Endothelial cell of umbilical vein (primary cell): ENCODE measurements at regions not wholly inside any gene's neighbourhood (a gene's known extent, or its start where the extent isn't known, plus 50 kb on each side); places are given as distances from the start of the nearest gene placed in this dataset.

Source experiments
- BruUV-seq: library from RNA; stranded (reverse); fragments of 400-500 nt; replicated peaks from 2 replicates; lab custom pipeline; 2021; lab: Mats Ljungman, UMichigan
- CTCF ChIA-PET: fragments of 300-600, 350-600 bp; sonication (Branson Sonifier 250); formaldehyde crosslinking; loops from one replicate; lab custom pipeline; 2021; ENCODE audit warnings: antibody characterized with exemption, inconsistent platforms; lab: Charles Lee
- POLR2A ChIA-PET: fragments of 300-600, 350-600 bp; sonication (Branson Sonifier 250); formaldehyde crosslinking; loops from one replicate; lab custom pipeline; 2021; ENCODE audit warnings: antibody characterized with exemption, inconsistent platforms; lab: Charles Lee
- DNase-seq: peaks from one replicate; pipeline ENCODE4 v3.0.0-alpha.2; 2011; ENCODE audit warnings: low read depth, low spot score
- FAIRE-seq: peaks from 2 replicates; lab custom pipeline; 2011; peaks lifted over from hg19 to GRCh38; lab: Jason Lieb, UNC
- H2AFZ ChIP-seq: 2 replicates; pipeline ENCODE4 v1.6.0; 2012; ENCODE audit warnings: low read depth, low read length, control low read depth, inconsistent platforms
- H3K27ac ChIP-seq: 2 replicates; pipeline ENCODE4 v1.5.1; 2011; ENCODE audit warnings: low read depth, mild to moderate bottlenecking, control low read depth, low read length, moderate library complexity; ENCODE audit not compliant: insufficient read depth
- H3K27me3 ChIP-seq, 2 experiments: 2 replicates each; pipeline versions ENCODE4 v1.6.0 to v1.6.1; 2011; ENCODE audit warnings: low read length in 2 of 2, mixed read lengths in 1 of 2; ENCODE audit not compliant: control insufficient read depth in 2 of 2, insufficient read depth in 2 of 2
- H3K36me3 ChIP-seq, 2 experiments: 2 replicates in 1 of 2; 3 replicates in 1 of 2; pipeline ENCODE4 v1.5.1; 2011; ENCODE audit warnings: low read length in 2 of 2, mild to moderate bottlenecking in 1 of 2, moderate library complexity in 1 of 2; ENCODE audit not compliant: control insufficient read depth in 2 of 2, insufficient read depth in 2 of 2; ENCODE audit errors: extremely low read depth in 1 of 2
- H3K4me1 ChIP-seq: 3 replicates; pipeline ENCODE4 v1.5.1; 2011; ENCODE audit warnings: mild to moderate bottlenecking, low read length; ENCODE audit not compliant: control insufficient read depth, insufficient read depth; ENCODE audit errors: extremely low read depth
- H3K4me2 ChIP-seq: 2 replicates; pipeline ENCODE4 v1.6.1; 2011; ENCODE audit warnings: low read length, control low read depth, mixed read lengths; ENCODE audit not compliant: insufficient read depth
- H3K4me3 ChIP-seq, 3 experiments: fragments of 200-600 bp in 1 of 3; sonication (generic), shearing (Covaris generic) in 1 of 3; replicated peaks in 1 of 3; 2 replicates each; pipeline ENCODE4 v1.5.1; 2011 to 2016; ENCODE audit warnings: control low read depth in 3 of 3, low read length in 3 of 3, mild to moderate bottlenecking in 2 of 3, inconsistent platforms in 1 of 3, low read depth in 1 of 3, moderate library complexity in 1 of 3; ENCODE audit not compliant: insufficient read depth in 1 of 3
- H3K79me2 ChIP-seq: 2 replicates; pipeline ENCODE4 v1.6.0; 2012; ENCODE audit warnings: low read length, inconsistent platforms; ENCODE audit not compliant: control insufficient read depth, insufficient read depth
- H3K9ac ChIP-seq: replicated peaks from 2 replicates; pipeline ENCODE3; 2011; ENCODE audit warnings: low read length, control low read depth; ENCODE audit not compliant: insufficient read depth; ENCODE audit errors: extremely low read depth
- H3K9me1 ChIP-seq: replicated peaks from 3 replicates; pipeline ENCODE4 v1.6.0; 2011; ENCODE audit warnings: mild to moderate bottlenecking, low read length; ENCODE audit not compliant: control insufficient read depth, insufficient read depth; ENCODE audit errors: extremely low read depth
- H3K9me3 ChIP-seq: replicated peaks from 2 replicates; pipeline ENCODE4 v1.5.1; 2012; ENCODE audit warnings: low read length, inconsistent platforms; ENCODE audit not compliant: control insufficient read depth, insufficient read depth
- H4K20me1 ChIP-seq: replicated peaks from 2 replicates; pipeline ENCODE3; 2011; ENCODE audit warnings: mild to moderate bottlenecking, low read length; ENCODE audit not compliant: control insufficient read depth, insufficient read depth; ENCODE audit errors: extremely low read depth
- EZH2 ChIP-seq: IDR thresholded peaks from 2 replicates; pipeline ENCODE4 v1.6.1; 2012; ENCODE audit warnings: borderline replicate concordance, low read depth, mild to moderate bottlenecking, moderate library complexity, low read length, inconsistent platforms; ENCODE audit not compliant: severe bottlenecking
- FOS ChIP-seq: IDR thresholded peaks from 2 replicates; pipeline ENCODE4 v1.6.1; 2011; ENCODE audit warnings: mild to moderate bottlenecking, low read length, moderate library complexity, borderline replicate concordance; ENCODE audit not compliant: insufficient read depth
- GATA2 ChIP-seq: IDR thresholded peaks from 2 replicates; pipeline ENCODE4 v1.7.0; 2011; ENCODE audit warnings: low read depth, mild to moderate bottlenecking, moderate library complexity, mixed read lengths, low read length; ENCODE audit not compliant: insufficient read length, insufficient read depth
- JUN ChIP-seq: IDR thresholded peaks from 2 replicates; pipeline ENCODE4 v1.6.1; 2011; ENCODE audit warnings: borderline replicate concordance, low read depth; ENCODE audit not compliant: insufficient read length, insufficient read depth
- MYC ChIP-seq: IDR thresholded peaks from one replicate; pipeline ENCODE4 v1.6.1; 2011; ENCODE audit warnings: mild to moderate bottlenecking, low read depth, low read length
- POLR2A ChIP-seq: IDR thresholded peaks from 2 replicates; pipeline ENCODE4 v1.6.1; 2012; ENCODE audit warnings: low read depth, mild to moderate bottlenecking, control low read depth, low read length
- POLR2AphosphoS5 ChIP-seq: IDR thresholded peaks from 2 replicates; pipeline ENCODE4 v1.6.1; 2012; ENCODE audit warnings: low read depth, mild to moderate bottlenecking, control low read depth, low read length, moderate library complexity; ENCODE audit not compliant: insufficient read depth
- dilution Hi-C: fragments of 300-500 bp; cut with MboI; formaldehyde crosslinking; loops from one replicate; pipeline ENCODE4 v1.15.0; 2019; ENCODE audit warnings: low sequenced_read_pairs; ENCODE audit not compliant: extremely low pct_ligation_motif_present
- intact Hi-C: fragments of 100-400 bp; cut with micrococcal nuclease; formaldehyde crosslinking; loops from one replicate; pipeline ENCODE4 v1.10.0; 2022
- TF ChIP-seq, protein P1 (sequence below): IDR thresholded peaks from 2 replicates; pipeline ENCODE4 v1.6.1; 2011; ENCODE audit not compliant: insufficient read depth, insufficient read length
- TF ChIP-seq, protein P2 (sequence below), 2 donors: IDR thresholded peaks; 1 replicate in 1 of 2; 2 replicates in 1 of 2; pipeline ENCODE4 v1.5.1; 2011; ENCODE audit warnings: low read length in 2 of 2, mild to moderate bottlenecking in 2 of 2, moderate library complexity in 2 of 2, control low read depth in 1 of 2, inconsistent platforms in 1 of 2, low read depth in 1 of 2; ENCODE audit not compliant: insufficient read depth in 1 of 2; ENCODE audit errors: extremely low read depth in 1 of 2

DNA sequence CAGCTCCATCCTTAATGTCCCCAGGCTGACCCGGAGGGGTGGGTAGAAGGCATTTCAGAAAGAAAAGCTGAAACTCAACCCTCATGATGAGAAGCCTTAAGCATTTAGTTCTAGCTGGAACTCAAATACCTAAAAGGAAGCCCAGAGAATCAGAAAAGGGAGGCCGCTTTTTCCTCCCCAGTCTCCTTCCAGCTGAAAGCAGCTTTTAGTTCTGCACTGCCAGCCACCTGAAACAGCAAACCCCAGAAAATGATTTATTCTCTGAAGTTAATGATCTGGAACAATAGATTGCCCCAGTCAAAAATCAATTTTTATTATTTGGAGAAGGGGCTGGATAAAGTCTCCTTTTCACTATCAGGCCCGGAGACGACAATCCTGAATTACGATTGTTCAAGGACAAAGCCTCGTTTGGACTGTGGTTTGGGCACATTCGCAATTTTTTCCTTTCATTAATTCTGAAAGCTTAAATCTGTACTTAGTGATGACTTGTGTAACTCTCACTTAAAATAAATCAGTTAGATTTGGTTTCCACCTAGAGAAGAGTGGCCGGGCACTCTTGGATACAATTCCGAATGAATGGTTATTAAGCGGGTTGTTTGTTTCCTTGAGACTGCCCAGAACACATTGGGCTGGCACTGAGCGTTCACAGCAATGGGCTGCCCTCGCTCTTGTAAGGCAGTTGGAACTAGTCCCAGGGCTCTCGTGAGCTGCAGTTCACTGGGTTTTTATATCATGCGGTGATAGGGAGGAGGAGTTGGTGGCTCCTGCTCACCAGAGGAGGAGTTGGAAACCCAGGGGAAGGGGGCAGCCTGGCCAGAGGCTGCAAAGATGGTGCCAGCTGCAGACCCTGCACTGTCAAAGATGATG lies 262.2 kb downstream of the CCSER2 start:
- no peak for TF ChIP-seq FOS
- TF ChIP-seq POLR2A: no peak
- TF ChIP-seq EZH2: no peak
- TF ChIP-seq JUN: no peak
- TF ChIP-seq, protein P1, sequence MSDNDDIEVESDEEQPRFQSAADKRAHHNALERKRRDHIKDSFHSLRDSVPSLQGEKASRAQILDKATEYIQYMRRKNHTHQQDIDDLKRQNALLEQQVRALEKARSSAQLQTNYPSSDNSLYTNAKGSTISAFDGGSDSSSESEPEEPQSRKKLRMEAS: no peak
- TF ChIP-seq, protein P2, sequence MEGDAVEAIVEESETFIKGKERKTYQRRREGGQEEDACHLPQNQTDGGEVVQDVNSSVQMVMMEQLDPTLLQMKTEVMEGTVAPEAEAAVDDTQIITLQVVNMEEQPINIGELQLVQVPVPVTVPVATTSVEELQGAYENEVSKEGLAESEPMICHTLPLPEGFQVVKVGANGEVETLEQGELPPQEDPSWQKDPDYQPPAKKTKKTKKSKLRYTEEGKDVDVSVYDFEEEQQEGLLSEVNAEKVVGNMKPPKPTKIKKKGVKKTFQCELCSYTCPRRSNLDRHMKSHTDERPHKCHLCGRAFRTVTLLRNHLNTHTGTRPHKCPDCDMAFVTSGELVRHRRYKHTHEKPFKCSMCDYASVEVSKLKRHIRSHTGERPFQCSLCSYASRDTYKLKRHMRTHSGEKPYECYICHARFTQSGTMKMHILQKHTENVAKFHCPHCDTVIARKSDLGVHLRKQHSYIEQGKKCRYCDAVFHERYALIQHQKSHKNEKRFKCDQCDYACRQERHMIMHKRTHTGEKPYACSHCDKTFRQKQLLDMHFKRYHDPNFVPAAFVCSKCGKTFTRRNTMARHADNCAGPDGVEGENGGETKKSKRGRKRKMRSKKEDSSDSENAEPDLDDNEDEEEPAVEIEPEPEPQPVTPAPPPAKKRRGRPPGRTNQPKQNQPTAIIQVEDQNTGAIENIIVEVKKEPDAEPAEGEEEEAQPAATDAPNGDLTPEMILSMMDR (IDR thresholded peaks at IDR 0.05; ENCODE audit: extremely low read depth in 1 of 2, insufficient read depth in 1 of 2, low read depth in 1 of 2, low read length in 2 of 2): no peak
- TF ChIP-seq GATA2: no peak
- no peak for TF ChIP-seq POLR2AphosphoS5
- no peak for TF ChIP-seq MYC
- no peaks in the 10 kb centered on the region for H3K9me3 ChIP-seq
- no peaks in the 10 kb centered on the region for H3K9me1 ChIP-seq
- FAIRE-seq (no peak), DNase-seq (no peak)
- H3K4me1 ChIP-seq: no peaks in the 10 kb centered on the region
- H3K79me2 ChIP-seq: no peaks in the 10 kb centered on the region
- no peak overlapping the region for H3K27ac ChIP-seq
- no peaks in the 10 kb centered on the region for H3K36me3 ChIP-seq
- H3K4me2 ChIP-seq: no peak overlapping the region
- CTCF ChIA-PET: no interaction called here
- POLR2A ChIA-PET: no interaction called here
- intact Hi-C loops (no loop called here), dilution Hi-C loops (no loop called here)
- no peak overlapping the region for H2AFZ ChIP-seq
- no peak overlapping the region for H3K9ac ChIP-seq
- no peak overlapping the region for H3K4me3 ChIP-seq
- H3K27me3 ChIP-seq: no peaks in the 10 kb centered on the region
- H4K20me1 ChIP-seq: no peaks in the 10 kb centered on the region
- no TSS peak for BruUV-seq
